ENCODE measurements at regions not wholly inside any gene's neighbourhood (a gene's known extent, or its start where the extent isn't known, plus 50 kb on each side); places are given as distances from the start of the nearest gene placed in this dataset.

- ATAC-seq (no peak), DNase-seq (ENCODE audit: low read depth, low spot score) (no peak)
- no peak for TF ChIP-seq MAX (IDR thresholded peaks at IDR 0.05)
- TF ChIP-seq CTCF (IDR thresholded peaks at IDR 0.05 in 2 of 3, conservative IDR thresholded peaks at IDR 0.05 in 1 of 3; ENCODE audit: borderline replicate concordance in 1 of 3, insufficient read depth in 1 of 3, low read depth in 2 of 3, low read length in 2 of 3) = no peak
- no peak for TF ChIP-seq TCF7L2 (IDR thresholded peaks at IDR 0.05; ENCODE audit: borderline replicate concordance, extremely low read depth, insufficient read depth, insufficient read length)
- TF ChIP-seq EGR1 (IDR thresholded peaks at IDR 0.05; ENCODE audit: low read depth) = no peak
- TF ChIP-seq ATF3 (IDR thresholded peaks at IDR 0.05) = no peak
- TF ChIP-seq POLR2AphosphoS5 (IDR thresholded peaks at IDR 0.05; ENCODE audit: low read depth, low read length) = no peak
- no peak for TF ChIP-seq YY1 (IDR thresholded peaks at IDR 0.05; ENCODE audit: extremely low read depth, insufficient replicate concordance, low read depth, low read length)
- no peak for TF ChIP-seq CEBPB (IDR thresholded peaks at IDR 0.05; ENCODE audit: low read depth)
- no peak for TF ChIP-seq JUND (IDR thresholded peaks at IDR 0.05)
- no peak for TF ChIP-seq RAD21 (IDR thresholded peaks at IDR 0.05; ENCODE audit: low read depth)
- no peak for TF ChIP-seq POLR2A (IDR thresholded peaks at IDR 0.05; ENCODE audit: borderline replicate concordance, extremely low read depth, insufficient read depth, insufficient read length)
- Histone ChIP-seq H3K9me2 (ENCODE audit: insufficient read depth) (no peaks in the 10 kb centered on the region), H3K4me3 (replicated peaks in 1 of 2; ENCODE audit: low read depth in 1 of 2, low read length in 2 of 2) (no peak overlapping the region), H3K27me3 (ENCODE audit: insufficient read depth, low read length) (no peaks in the 10 kb centered on the region), H4K20me1 (ENCODE audit: insufficient read depth) (no peaks in the 10 kb centered on the region), H3K79me2 (ENCODE audit: insufficient read depth, low read length) (no peaks in the 10 kb centered on the region), H2AFZ (ENCODE audit: low read depth, low read length, poor library complexity, severe bottlenecking) (no peak overlapping the region), H3K4me1 (ENCODE audit: control insufficient read depth in 1 of 2, insufficient read depth in 2 of 2, low read length in 2 of 2) (no peaks in the 10 kb centered on the region), H3K27ac (ENCODE audit: low read depth, low read length) (no peak overlapping the region), H3K36me3 (ENCODE audit: control insufficient read depth in 1 of 2, insufficient read depth in 2 of 2, low read length in 2 of 2) (no peaks in the 10 kb centered on the region), H3K9ac (ENCODE audit: low read length) (no peak overlapping the region), H3K9me3 (ENCODE audit: control insufficient read depth in 1 of 2, insufficient read depth in 1 of 2, low read depth in 1 of 2, low read length in 2 of 2) (no peaks in the 10 kb centered on the region), H3K4me2 (ENCODE audit: low read length) (no peak overlapping the region)
- no TSS peak for BruUV-seq (replicated peaks)
- RAD21 ChIA-PET (ENCODE audit: low non-redundant PET in 1 of 2, low total read pairs in 2 of 2, uncharacterized antibody in 2 of 2, unreplicated experiment in 2 of 2) = no interaction called here
- CTCF ChIA-PET = no interaction called here
- POLR2A ChIA-PET = no interaction called here
- intact Hi-C loops (cut with micrococcal nuclease) = no loop called here
These were observed 188.7 kb downstream of the RFPL4B start for GRCh38 chr6:112535816-112536215.
